Keratinocyte (primary cell): ENCODE measurements at regions not wholly inside any gene's neighbourhood (a gene's known extent, or its start where the extent isn't known, plus 50 kb on each side); places are given as distances from the start of the nearest gene placed in this dataset.
"Not testable (repeated sequence)": the region's sequence is repeated elsewhere in the genome, so short reads cannot be mapped to it uniquely, and the experiment has no call there.

Experiments
- DNase-seq: peaks from one replicate; pipeline ENCODE4 v3.0.0-alpha.2; 2011; ENCODE audit warnings: low read depth, missing footprints, low spot score
- FAIRE-seq: peaks from 2 replicates; lab custom pipeline; 2011; peaks lifted over from hg19 to GRCh38; lab: Jason Lieb, UNC
- H2AFZ ChIP-seq: 2 replicates; pipeline ENCODE4 v1.6.0; 2012; ENCODE audit warnings: low read length, control low read depth, inconsistent platforms; ENCODE audit not compliant: control insufficient read depth
- H3K27ac ChIP-seq: 2 replicates; pipeline ENCODE4 v1.5.1; 2011; ENCODE audit warnings: low read length; ENCODE audit not compliant: control insufficient read depth, insufficient read depth
- H3K27me3 ChIP-seq: 3 replicates; pipeline ENCODE4 v1.6.0; 2011; ENCODE audit warnings: low read length; ENCODE audit not compliant: control insufficient read depth, insufficient read depth; ENCODE audit errors: extremely low read depth
- H3K36me3 ChIP-seq, 2 experiments: 2 replicates in 1 of 2; 3 replicates in 1 of 2; pipeline ENCODE4 v1.5.1; 2011; ENCODE audit warnings: low read length in 2 of 2, mild to moderate bottlenecking in 1 of 2; ENCODE audit not compliant: control insufficient read depth in 2 of 2, insufficient read depth in 2 of 2; ENCODE audit errors: extremely low read depth in 1 of 2
- H3K4me1 ChIP-seq: 3 replicates; pipeline ENCODE4 v1.5.1; 2011; ENCODE audit warnings: low read length; ENCODE audit not compliant: control insufficient read depth, insufficient read depth; ENCODE audit errors: extremely low read depth
- H3K4me2 ChIP-seq: 3 replicates; pipeline ENCODE4 v1.6.0; 2011; ENCODE audit warnings: low read depth, low read length; ENCODE audit not compliant: control insufficient read depth, insufficient read depth; ENCODE audit errors: extremely low read depth
- H3K4me3 ChIP-seq, 3 experiments: fragments of 200-600 bp in 1 of 3; sonication (generic) in 1 of 3; 2 replicates in 2 of 3; 3 replicates in 1 of 3; pipeline ENCODE4 v1.5.1; 2011 to 2016; ENCODE audit warnings: low read length in 3 of 3, mild to moderate bottlenecking in 3 of 3, control low read depth in 2 of 3, inconsistent platforms in 1 of 3, low read depth in 1 of 3, mixed read lengths in 1 of 3, mixed run types in 1 of 3, moderate library complexity in 1 of 3; ENCODE audit not compliant: control insufficient read depth in 2 of 3, insufficient read depth in 2 of 3; ENCODE audit errors: extremely low read depth in 1 of 3
- H3K79me2 ChIP-seq: 2 replicates; pipeline ENCODE4 v1.6.0; 2012; ENCODE audit warnings: low read length; ENCODE audit not compliant: control insufficient read depth, insufficient read depth
- H3K9ac ChIP-seq: 3 replicates; pipeline ENCODE4 v1.6.0; 2011; ENCODE audit warnings: low read length; ENCODE audit not compliant: control insufficient read depth, insufficient read depth; ENCODE audit errors: extremely low read depth
- H3K9me1 ChIP-seq: 3 replicates; pipeline ENCODE4 v1.6.0; 2011; ENCODE audit warnings: low read length; ENCODE audit not compliant: control insufficient read depth, insufficient read depth; ENCODE audit errors: extremely low read depth
- H3K9me3 ChIP-seq: 2 replicates; pipeline ENCODE4 v1.5.1; 2012; ENCODE audit warnings: low read depth, low read length; ENCODE audit not compliant: control insufficient read depth
- H4K20me1 ChIP-seq: 3 replicates; pipeline ENCODE4 v1.6.0; 2011; ENCODE audit warnings: low read length; ENCODE audit not compliant: control insufficient read depth, insufficient read depth; ENCODE audit errors: extremely low read depth
- dilution Hi-C: fragments of 300-500 bp; cut with MboI; formaldehyde crosslinking; loops from one replicate; pipeline ENCODE4 v1.7.0; 2020; ENCODE audit warnings: low sequenced_read_pairs; ENCODE audit not compliant: extremely low pct_ligation_motif_present

GRCh38 chr1:149275802-149276201, 172.5 kb upstream of the NBPF9 start:
- H3K9me1 ChIP-seq, H3K4me1 ChIP-seq, H3K79me2 ChIP-seq, H3K27me3 ChIP-seq, H3K4me2 ChIP-seq, dilution Hi-C loops, H3K9me3 ChIP-seq, H2AFZ ChIP-seq, DNase-seq, H3K27ac ChIP-seq, H3K9ac ChIP-seq, H3K4me3 ChIP-seq, H4K20me1 ChIP-seq, FAIRE-seq, H3K36me3 ChIP-seq: not testable (repeated sequence)

GRCh38 chr1:149276496-149276895, 173.1 kb upstream of the NBPF9 start:
- H3K9me3 ChIP-seq, H3K4me3 ChIP-seq, H3K9me1 ChIP-seq, H3K79me2 ChIP-seq, DNase-seq, H2AFZ ChIP-seq, H3K9ac ChIP-seq, H3K36me3 ChIP-seq, H3K27me3 ChIP-seq, H3K4me2 ChIP-seq, H3K4me1 ChIP-seq, dilution Hi-C loops, H3K27ac ChIP-seq, H4K20me1 ChIP-seq, FAIRE-seq: not testable (repeated sequence)

DNA sequence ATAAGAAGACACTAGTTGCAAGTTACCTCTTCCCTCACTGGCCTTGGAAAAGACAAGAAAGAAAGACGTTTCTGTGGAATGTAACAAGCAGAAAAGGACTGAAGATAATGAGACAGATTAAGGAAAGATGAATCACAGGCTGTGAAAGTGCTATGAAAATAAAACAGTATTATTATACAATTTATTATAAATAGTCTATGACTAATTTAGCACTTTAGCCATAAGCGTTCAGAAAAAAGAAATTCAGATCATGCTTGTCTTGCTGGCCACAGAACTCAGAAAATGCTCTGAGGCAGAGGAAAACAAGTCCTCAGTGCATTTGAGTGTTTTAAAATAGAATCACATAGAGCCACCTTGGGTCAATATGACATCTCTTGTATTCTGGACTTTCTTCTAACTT, 174.8 kb upstream of the NBPF9 start:
- dilution Hi-C loops, H3K9me3 ChIP-seq, FAIRE-seq: not testable (repeated sequence)

GRCh38 chr1:149279015-149279414, 175.7 kb upstream of the NBPF9 start:
- H3K4me1 ChIP-seq, dilution Hi-C loops, H3K4me2 ChIP-seq: not testable (repeated sequence)

More for the DNA sequence above, 174.8 kb upstream of the NBPF9 start:
- H3K9me1 ChIP-seq, H3K27ac ChIP-seq, H4K20me1 ChIP-seq, DNase-seq, H3K79me2 ChIP-seq, H3K4me2 ChIP-seq, H3K4me3 ChIP-seq, H3K4me1 ChIP-seq, H3K27me3 ChIP-seq, H3K36me3 ChIP-seq, H2AFZ ChIP-seq, H3K9ac ChIP-seq: not testable (repeated sequence)

DNA sequence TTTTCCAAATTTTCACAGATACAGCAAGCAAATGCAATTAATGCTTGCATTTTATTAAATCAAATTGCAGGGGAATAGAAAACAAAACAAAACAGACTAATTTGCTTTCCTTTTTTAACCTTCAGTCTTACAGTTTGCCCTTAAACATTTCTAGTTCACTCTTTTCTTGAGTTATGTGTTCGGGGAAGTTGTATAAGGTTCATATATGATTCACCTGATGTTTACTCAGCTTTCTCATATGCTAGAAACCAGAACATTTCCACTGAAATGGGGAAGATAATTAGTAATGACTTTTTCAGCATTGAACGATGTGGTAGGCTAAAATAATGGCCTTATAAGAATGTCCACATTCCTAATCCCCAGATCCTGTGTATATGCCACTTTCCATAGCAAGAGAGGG, 176.2 kb upstream of the NBPF9 start:
- H3K27ac ChIP-seq, dilution Hi-C loops, H2AFZ ChIP-seq, H3K4me2 ChIP-seq, H3K9me1 ChIP-seq, H3K9me3 ChIP-seq, FAIRE-seq, H3K4me1 ChIP-seq, H3K79me2 ChIP-seq, H3K9ac ChIP-seq, H3K36me3 ChIP-seq, H3K27me3 ChIP-seq, H3K4me3 ChIP-seq, H4K20me1 ChIP-seq, DNase-seq: not testable (repeated sequence)

More at GRCh38 chr1:149279015-149279414, 175.7 kb upstream of the NBPF9 start:
- not testable (repeated sequence) for FAIRE-seq, H3K36me3 ChIP-seq, H4K20me1 ChIP-seq, H3K4me3 ChIP-seq, H3K9ac ChIP-seq, H3K27me3 ChIP-seq, H3K27ac ChIP-seq, H3K9me1 ChIP-seq, H3K79me2 ChIP-seq, H2AFZ ChIP-seq, H3K9me3 ChIP-seq, DNase-seq
